ENCODE measurements at regions not wholly inside any gene's neighbourhood (a gene's known extent, or its start where the extent isn't known, plus 50 kb on each side); places are given as distances from the start of the nearest gene placed in this dataset.

DNA sequence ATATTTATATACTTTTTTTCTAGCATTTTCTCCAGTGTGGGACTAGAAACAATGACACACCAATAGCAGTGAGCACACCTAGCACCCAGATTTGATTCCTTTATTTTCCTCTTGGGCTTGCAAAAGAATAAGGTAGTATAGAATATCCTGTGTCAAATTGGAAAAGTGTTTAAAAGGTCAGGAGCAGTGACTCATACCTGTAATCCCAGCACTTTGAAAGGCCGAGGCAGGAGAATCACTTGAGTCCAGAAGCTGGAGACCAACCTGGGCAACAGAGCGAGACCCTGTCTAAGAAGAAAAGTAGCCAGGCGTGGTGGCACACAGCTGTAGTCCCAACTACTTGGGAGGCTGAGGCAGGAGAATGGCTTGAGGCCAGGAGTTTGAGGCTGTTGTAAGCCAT is 53.8 kb upstream of the SGPP1 start:
- in situ Hi-C loops (cut with HindIII; ENCODE audit: low sequenced_read_pairs): no loop called here
- no peak for DNase-seq (ENCODE audit: low spot score)

- DNase-seq (ENCODE audit: low spot score): no peak
- in situ Hi-C loops (cut with HindIII; ENCODE audit: low sequenced_read_pairs): no loop called here
Observed at GRCh38 chr14:63782683-63783389, 55.0 kb upstream of the SGPP1 start.

- DNase-seq (ENCODE audit: low spot score): no peak
- in situ Hi-C loops (cut with HindIII; ENCODE audit: low sequenced_read_pairs): no loop called here
Observed at GRCh38 chr14:63788011-63788933, 60.4 kb upstream of the SGPP1 start.

- DNase-seq (ENCODE audit: low spot score): no peak
- in situ Hi-C loops (cut with HindIII; ENCODE audit: low sequenced_read_pairs): no loop called here
Observed at GRCh38 chr14:63793376-63793775, 59.4 kb upstream of the SYNE2 start.

- no peak for DNase-seq (ENCODE audit: low spot score)
- in situ Hi-C loops (cut with HindIII; ENCODE audit: low sequenced_read_pairs): no loop called here
Observed at GRCh38 chr14:63795532-63795931, 57.3 kb upstream of the SYNE2 start.

DNA sequence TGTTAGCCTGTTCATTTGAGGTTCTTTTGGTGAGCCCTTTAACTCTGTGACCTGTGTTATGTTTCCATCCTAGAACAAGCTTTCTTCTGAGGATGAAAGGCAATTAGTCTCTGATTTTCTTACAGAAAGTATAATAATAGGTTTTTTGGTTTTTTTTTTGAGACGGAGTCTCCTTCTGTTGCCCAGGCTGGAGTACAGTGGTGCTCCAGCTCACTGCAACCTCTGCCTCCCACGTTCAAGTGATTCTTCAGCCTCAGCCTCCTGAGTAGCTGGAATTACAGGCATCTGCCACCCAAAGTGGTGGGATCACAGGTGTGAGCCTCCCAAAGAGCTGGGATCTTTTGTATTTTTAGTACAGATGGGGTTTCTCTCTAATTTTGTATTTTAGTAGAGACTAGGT is 52.7 kb upstream of the SYNE2 start:
- DNase-seq (ENCODE audit: low spot score): peak; percentile 23
- in situ Hi-C loops (cut with HindIII; ENCODE audit: low sequenced_read_pairs): no loop called here

DNA sequence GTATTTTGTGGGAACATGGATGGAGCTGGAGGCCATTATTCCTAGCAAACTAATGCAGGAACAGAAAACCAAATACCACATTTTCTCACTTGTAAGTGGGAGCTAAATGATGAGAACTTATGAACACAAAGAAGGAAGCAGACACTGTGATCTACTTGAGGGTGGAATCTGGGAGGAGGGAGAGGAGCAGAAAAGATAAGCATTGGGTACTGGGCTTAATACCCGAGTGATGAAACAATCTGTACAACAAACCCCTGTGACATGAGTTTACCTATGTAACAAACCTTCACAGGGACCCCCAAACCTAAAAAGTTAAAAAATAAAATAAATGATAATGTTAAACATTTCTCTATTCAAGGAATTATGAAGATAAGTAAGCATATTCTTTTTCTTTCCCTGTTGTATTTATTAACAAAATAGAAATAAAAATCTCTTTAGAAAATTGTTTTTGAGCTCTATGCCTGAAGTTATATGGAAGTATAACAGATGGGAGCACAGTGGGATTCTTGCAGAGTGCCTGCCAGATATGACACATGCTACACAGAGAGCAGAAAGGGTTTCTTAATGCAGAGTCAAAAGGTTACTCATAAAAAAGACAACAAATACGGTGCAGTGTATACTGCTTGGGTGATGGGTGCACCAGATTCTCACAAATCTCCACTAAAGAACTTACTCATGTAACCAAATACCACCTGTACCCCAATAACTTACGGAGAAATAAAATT is 52.0 kb upstream of the SYNE2 start:
- peak; percentile 90 for DNase-seq (ENCODE audit: low spot score)
- in situ Hi-C loops (cut with HindIII; ENCODE audit: low sequenced_read_pairs): no loop called here
